UCSD-AML1 (cell line): ENCODE measurements at regions not wholly inside any gene's neighbourhood (a gene's known extent, or its start where the extent isn't known, plus 50 kb on each side); places are given as distances from the start of the nearest gene placed in this dataset.
"Not testable (repeated sequence)": the region's sequence is repeated elsewhere in the genome, so short reads cannot be mapped to it uniquely, and the experiment has no call there.

Experiments
- DNase-seq: peaks from one replicate; lab custom pipeline; 2025; ENCODE audit not compliant: unreplicated experiment; lab: John Stamatoyannopoulos, UW

DNA sequence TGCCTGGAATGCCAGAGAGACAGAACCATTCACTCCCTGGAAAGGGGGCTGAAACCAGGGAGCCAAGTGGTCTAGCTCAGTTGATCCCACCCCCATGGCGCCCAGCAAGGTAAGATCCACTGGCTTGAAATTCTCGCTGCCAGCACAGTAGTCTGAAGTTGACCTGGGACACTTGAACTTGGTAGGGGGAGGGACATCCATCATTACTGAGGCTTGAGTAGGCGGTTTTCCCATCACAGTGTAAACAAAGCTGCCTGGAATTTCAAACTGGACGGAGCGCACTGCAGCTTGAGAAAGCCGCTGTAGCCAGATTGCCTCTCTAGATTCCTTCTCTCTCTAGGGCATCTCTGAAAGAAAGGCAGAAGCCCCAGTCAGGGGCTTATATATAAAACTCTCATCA lies 310.7 kb upstream of the DPPA4 start:
- no peak for DNase-seq

DNA sequence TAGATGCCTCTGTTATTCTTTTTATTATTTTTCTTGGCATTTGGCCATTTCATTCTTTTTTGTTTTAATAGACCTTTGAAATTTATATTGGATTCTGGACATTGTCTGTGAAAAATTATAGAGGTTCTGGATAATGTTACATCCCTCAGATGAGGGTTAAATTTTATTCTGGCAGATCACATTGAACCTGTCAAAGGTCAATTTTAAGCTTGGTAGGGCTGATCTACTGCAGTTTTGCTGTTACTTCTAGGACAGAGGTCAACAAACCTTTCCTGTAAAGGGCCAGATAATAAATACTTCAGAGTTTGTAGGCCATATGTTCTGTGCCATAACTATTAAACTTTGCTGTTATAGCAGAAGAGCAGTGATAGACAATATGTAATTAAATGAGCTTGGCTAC lies 318.9 kb upstream of the DPPA4 start:
- no peak for DNase-seq

DNA sequence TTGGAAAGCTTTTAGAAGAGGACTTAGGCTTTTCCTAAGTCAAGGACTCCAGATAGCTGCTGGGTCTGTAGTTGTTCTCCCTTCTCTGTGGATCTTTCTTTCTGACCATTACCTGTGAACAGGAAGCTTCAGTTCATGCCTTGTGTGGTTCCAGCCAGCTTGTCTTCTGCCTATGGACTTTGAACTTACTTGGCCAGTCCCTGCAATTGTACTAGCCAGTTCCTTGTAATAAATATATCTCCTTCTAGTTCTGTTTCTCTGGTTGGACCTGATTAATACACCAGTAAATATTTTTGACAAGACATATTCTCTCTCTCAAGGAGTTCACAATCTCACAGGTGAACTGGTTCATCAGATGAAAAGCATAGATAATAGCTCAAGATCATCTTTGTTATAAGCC lies 341.3 kb upstream of the DPPA4 start:
- DNase-seq: no peak

DNA sequence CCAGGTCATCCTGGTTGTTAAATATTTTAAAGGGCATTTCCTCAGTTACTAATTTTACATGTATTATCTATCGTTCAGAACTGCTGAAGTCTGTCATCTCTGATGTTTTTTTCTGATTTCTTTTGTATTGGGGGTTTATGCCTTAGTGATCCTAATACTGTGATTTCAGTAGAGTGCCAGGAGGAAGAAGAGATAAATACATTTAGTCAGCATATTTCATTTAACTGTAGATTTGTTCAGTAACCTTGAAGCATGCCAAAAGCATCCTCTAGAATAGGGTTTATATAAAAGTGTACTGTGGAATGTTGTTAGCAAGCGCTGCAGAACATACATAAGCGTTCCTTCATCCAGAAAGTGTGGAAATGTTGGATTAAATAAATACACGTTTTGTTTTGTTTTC lies 342.3 kb upstream of the DPPA4 start:
- no peak for DNase-seq

DNA sequence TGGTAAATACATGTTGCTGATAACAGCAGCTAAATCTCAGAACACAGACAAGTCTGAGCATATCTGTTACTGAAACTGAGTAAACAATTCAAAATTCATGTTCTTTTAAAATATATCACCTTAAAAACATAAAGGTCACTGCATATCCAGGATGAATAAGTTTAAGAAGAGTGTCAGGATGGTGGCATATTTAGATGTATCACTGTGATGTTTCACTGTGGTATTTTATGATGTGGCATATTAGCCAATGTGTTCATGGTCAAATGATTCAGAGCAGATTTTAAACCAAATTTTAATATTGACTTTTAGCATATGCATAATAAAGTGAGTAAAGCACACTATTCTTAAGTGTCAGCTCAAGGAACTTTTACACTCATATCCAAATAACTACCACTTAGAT lies 346.4 kb upstream of the DPPA4 start:
- no peak for DNase-seq

DNA sequence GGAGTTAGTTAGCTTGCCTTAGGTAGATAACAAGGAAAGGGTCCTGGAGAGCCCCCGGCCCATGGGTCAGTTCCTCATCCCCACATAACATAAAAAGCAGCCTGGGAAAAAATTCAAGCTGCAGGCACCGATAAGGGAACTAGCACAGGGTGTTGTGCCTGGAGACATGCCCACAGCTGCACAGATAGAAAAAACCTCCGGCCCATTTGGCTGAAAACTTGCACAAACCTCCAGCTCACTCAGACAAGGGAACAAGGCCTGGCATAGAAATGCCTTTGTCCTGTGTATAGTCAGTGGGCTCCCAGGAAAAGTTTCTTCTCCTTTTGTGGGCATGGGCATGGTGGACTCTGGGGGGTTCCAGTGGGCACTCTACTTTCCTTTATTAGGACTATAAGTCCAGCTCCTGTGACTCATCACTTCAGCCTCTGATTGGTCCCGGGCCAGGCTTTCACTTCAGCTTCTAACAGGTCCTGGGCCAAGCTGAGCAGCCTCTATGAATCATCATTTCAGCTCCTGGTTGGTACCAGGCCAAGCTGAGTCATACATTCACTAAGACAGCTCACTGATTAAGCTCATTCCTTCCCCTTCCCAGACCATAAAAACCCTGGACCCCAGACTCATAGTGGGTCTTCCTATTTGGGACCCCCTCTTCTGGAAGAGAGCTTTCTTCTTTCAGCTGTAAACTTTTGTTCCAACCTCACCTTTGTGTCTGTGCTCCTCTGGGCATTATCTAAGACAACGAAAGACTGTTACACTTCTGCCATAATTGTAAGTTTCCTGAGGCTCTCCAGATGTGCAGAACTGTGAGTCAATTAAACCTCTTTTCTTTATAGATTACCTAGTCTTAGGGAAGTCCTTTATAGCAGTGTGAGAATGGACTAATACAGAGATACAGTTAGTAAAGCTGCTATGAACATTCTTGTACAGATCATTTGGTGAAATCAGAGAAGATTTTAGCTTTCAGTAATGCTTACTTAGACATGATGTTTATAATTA lies 348.0 kb upstream of the DPPA4 start:
- DNase-seq: no peak

DNA sequence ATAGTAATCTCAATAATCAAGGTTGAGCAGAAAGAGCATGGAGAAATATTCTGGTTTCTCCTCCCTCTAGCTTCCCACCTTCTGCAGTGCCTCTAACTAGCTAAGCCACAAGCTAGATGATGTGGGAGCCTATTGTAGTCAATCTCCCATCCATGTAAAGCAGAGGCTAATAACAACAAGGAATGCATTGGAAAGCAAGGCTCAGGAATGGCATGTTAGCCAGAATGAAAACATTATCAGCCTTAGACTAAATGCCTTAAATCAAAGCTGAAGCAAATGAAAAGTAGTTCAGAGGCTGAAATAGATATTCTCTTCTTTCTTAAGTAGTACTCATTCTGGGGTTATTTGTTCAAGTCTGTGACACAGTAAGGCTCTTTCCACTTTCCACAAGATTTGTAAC lies 350.3 kb upstream of the DPPA4 start:
- DNase-seq: no peak

DNA sequence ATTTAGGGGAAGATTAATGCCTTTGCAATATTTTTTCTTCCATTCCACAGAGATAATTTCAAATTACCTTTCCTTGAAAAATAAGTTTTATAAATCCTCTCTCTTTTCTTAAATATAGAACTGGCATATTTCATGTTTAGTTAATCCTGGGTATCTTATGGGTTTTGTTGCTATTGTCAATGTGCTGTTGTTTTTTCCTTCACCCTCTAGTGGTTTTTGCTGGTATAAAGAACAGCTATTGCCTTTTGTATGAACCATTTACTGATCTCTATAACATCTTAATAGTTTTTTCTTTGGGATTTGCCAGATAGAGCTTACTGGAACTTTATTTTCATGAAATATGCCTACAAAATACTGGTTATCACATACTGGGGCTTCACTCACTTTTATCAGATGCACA lies 359.6 kb upstream of the DPPA4 start:
- DNase-seq: no peak

DNA sequence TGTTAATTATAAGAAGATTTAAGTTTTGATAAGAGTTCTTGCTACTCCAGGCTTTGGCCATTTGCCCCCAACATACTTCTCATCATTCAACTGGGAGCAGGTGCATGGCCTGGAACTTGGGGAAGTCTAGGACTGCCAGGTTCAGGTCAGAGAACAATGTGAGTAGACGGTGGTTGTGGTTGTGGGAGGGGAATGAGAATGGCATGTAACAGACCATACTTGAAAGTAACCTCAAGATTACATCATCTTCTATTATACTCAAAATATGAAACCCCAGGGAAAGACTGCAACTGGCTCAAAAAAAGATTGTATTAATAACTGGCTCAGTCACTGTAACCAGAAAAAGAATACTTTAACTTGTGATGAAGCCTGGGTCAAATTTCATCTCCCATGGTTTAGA lies 364.9 kb upstream of the DPPA4 start:
- DNase-seq: no peak

DNA sequence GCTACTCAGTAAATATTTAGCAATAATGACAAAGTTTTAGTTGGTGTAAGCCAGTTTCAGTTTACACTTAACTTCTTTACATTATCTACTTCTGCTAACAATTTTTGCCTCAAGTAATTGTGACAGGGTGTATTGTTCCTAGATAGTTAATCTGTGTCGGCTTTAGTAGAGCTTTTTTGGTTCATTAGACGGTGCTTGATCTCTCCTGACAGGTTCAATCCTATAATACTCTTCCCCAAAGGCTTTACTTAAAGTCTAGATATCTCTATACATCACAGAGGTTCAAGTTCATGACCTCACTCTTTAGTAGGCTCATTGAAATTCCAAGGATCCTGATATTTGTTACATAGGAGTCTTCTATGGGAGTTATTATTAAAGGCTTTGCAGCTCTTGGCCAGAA lies 365.6 kb upstream of the DPPA4 start:
- no peak for DNase-seq

DNA sequence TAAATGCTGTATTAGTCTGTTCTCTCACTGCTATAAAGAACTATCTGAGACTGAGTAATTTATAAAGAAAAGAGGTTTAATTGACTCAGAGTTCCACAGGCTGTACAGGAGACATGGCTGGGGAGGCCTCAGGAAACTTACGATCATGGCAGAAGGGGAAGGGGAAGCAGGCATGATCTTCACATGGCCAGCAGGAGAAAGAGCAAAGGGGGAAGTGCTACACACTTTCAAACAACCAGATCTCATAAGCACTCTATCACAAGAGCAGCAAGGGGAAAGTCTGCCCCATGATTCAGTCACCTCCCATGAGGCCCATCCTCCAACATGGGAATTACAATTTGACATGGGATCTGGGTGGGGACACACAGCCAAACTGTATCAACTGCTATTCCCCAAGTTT lies 367.8 kb upstream of the DPPA4 start:
- not testable (repeated sequence) for DNase-seq

DNA sequence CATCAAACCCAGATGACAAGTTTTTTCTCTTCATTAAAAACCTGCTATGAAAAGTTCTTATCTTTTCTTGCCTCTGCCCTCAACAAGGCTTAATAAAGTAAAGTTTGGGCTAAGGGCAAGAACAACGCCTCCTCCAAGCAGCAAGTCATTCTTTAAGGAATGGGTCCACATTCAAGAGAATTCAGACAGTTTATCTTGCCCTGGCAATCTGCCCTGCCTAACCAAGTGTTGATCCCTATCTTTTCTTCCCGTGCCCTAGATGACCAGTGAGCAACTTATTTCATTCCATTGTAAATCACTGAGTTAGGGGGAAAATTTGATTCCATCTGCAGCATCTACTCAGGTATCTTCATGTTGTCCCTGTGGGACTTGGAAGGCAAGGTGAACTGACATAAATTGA lies 370.3 kb upstream of the DPPA4 start:
- no peak for DNase-seq

DNA sequence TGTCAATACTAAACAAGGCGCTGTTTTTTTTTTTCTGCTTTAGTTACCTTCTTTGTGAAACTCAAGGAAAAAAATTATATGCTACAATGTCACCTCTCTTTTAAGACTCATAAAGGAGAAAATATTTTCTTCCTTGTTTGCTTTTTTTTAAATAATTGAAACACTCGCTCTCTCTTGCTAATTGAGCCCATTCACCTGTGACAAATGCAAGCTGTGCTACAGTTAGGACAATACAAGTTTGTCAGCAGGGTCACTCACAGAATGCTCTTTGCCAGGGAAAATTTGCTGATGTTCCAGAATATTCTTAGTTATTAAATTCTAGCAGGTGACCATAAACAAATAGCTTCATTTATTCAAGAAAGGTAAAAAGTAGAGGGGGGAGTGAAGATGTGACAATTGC lies 375.9 kb upstream of the DPPA4 start:
- DNase-seq: no peak

DNA sequence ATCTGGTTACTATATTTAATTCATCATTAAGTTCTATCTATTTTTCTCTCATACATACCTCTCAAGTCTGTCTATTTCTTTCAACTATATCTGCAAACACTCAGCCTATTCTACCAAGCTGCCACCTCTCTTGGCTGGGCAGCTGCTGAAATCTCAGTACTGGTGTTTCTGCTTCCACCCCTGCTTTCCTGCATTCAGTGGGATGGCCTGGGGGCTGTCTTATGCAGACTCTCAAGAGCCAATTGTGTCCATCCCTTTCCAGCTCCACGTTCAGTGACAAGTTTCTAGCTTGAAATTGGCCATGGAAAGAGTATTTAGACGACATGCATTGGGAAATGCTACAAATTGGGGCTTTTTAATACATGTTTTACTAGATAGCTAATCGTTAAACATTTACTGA lies 378.4 kb upstream of the DPPA4 start:
- no peak for DNase-seq

DNA sequence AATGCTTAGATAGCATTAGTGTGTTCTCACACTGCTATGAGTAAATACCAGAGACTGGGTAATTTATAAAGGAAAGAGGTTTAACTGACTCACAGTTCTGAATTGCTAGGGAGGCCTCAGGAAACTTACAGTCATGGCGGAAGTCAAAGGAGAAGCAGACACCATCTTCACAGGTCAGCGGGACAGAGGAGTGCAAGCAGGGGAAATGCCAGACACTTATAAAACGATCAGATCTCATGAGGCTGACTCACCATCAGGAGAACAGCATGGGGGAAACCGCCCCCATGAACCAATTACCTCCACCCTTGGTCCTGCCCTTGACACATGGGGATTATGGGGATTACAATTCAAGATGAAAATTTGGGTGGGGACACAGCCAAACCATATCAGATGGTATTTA lies 381.5 kb upstream of the DPPA4 start:
- DNase-seq: no peak

DNA sequence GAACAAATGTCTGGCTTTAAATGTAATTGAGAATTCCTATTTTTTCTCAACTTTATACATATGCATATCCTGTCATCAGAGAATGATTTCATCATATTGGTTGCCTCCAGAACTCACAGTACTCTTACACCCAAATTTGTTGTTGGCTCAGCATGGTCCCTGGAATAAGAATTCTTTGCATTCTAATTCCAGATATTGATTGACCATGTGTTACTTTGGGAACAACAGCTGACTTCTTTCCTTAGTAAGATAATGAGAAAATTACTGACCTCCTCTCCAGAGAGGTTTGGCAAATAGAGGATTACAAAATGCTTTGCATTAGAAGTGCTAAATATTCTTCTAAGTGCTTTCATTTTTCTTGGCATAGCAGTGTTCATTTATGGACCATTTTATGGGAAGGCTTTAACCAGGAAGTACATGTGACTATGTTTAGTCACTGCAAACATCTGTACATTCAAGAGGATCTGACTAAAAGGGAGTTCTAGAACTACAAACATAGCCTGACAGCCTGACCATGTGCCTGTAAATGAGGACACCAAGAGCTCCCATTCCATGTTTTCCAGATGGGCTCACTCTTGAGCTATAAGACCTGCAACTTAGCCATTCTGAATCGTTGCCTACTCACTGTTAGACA lies 391.6 kb upstream of the DPPA4 start:
- no peak for DNase-seq

DNA sequence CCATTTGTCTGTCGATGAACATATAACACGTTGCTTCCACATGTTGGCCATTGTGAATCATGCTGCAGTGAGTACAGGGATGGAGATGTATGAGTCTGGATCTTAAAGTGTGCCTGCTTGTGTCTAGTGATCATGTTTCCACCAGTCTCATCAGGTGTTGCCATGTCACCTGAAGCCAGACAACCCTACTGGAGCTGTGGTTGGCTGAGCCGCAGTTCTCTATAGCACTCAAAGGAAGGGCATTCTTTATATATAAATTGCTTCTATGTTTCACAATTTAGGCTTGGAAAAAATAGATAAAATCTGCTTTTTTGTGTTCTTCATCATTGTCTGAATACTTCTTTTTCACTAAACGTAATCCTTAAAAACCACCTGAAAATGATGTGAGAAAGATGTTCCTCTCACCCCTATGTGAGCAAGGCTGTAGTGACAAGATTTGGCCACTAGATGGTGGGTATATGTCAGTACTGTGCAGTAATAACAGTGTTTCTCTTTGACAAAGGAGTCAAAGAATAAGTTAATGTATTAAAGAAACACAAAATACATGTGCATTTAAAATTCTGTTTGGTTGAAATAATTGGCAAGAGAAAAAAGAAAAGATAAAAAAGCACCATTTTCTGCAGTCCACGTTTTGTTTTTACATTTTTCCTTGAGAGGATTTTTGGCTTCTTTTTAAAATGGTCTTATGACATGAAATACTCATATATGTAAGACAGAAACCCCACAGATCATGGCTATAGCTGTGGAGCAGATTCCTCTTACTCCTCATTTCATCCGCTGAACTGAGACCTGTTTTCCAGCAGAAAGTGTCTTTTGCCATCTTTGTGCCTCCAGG lies 394.5 kb upstream of the DPPA4 start:
- peak; percentile 6 for DNase-seq

DNA sequence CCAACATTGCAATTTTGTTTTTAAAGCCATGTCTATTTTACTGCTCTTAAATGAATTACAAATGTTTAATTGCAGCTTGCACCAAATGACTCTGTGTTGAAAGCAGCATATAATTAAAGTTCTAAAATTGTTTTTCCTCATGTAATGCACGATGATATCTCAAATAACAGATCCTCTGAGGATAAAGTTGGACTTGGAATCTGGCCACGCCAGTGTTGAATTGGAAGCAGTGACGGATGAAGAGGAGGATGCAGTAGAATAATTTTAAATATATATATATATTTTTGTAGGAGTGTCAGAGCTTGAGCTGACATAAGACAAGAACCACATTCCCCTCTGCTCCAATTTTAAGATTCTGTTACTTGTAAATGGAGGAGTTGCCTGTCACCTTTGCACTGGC lies 406.6 kb upstream of the DPPA4 start:
- DNase-seq: no peak

DNA sequence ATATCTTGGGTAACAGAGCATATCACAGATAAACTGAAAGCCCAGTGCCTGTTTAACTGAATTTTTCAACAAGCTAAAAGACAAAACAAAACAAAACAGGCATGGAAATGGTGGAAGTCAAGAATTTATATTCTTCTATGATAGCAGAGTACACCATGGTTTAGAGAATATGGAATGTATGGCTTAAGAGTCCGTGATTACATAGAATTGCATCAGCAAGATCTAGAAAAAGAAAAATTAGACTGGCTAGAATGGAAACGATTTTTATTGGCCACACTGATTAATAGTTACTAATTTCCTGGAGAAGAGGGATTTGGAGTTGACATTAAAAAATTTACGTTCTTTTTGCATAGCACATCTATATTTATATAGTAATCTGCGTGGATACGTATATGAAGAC lies 435.2 kb upstream of the DPPA4 start:
- DNase-seq: no peak

DNA sequence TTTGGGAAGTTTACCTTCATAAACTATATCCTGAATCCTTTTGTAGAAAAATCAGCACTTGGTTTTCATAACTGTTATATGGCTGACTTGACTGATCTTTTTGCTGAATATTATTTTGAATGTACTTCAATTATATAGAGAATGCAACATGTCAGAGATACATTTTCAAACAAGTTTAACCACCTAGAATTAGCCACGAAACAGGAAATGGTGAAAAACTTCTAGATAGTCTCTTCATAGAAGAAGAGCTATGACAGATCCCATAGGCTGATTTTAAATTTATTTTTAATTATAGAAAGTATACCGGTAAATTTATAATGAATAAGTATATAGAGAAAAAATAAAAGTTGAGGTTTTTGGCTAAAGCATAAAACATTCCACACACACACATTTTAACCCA lies 436.8 kb upstream of the DPPA4 start:
- DNase-seq: no peak

DNA sequence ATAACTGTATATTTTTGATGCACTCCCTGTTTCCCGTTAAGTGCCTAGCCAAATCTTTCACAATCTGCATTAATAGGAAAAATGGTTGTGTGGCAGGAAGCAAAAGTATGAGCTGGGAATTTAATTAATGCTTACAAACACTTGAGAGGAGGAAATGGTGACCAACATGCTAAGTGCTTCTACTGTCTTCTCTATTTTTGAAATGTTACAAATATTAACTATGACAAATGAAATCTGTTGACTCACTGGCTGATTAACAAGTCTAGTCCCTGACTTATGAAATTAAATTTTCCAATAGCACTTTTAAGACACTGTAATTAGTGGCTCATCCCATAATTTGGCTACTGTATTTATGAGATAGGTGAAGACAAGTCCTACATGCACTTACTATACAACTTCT lies 446.9 kb upstream of the DPPA4 start:
- DNase-seq: no peak
